ENCODE measurements at regions not wholly inside any gene's neighbourhood (a gene's known extent, or its start where the extent isn't known, plus 50 kb on each side); places are given as distances from the start of the nearest gene placed in this dataset.
A peak's percentile ranks its signal among the peaks of the same experiment; 100 is the strongest.

- DNase-seq (ENCODE audit: low read depth): peak; percentile 4
- no peak overlapping the region for H3K4me3 ChIP-seq (ENCODE audit: low read depth, low read length)
- peak; percentile 8 for TF ChIP-seq CTCF (IDR thresholded peaks at IDR 0.05; ENCODE audit: insufficient read depth, low read length)
Measured at GRCh38 chr6:119628691-119629594, 279.4 kb upstream of the MAN1A1 start.

GRCh38 chr6:119627908-119628669 is 278.5 kb upstream of the MAN1A1 start:
- peak; percentile 44 for DNase-seq (ENCODE audit: low read depth)
- TF ChIP-seq CTCF (IDR thresholded peaks at IDR 0.05; ENCODE audit: insufficient read depth, low read length): no peak
- H3K4me3 ChIP-seq (ENCODE audit: low read depth, low read length): no peak overlapping the region

GRCh38 chr6:119626884-119627619 is 277.5 kb upstream of the MAN1A1 start:
- peak; percentile 37 for DNase-seq (ENCODE audit: low read depth)
- TF ChIP-seq CTCF (IDR thresholded peaks at IDR 0.05; ENCODE audit: insufficient read depth, low read length): no peak
- H3K4me3 ChIP-seq (ENCODE audit: low read depth, low read length): no peak overlapping the region

GRCh38 chr6:119620846-119621555 is 271.4 kb upstream of the MAN1A1 start:
- peak; percentile 91 for DNase-seq (ENCODE audit: low read depth)
- no peak for TF ChIP-seq CTCF (IDR thresholded peaks at IDR 0.05; ENCODE audit: insufficient read depth, low read length)

GRCh38 chr6:119614138-119614537 is 264.6 kb upstream of the MAN1A1 start:
- no peak for DNase-seq (ENCODE audit: low read depth)
- no peak for TF ChIP-seq CTCF (IDR thresholded peaks at IDR 0.05; ENCODE audit: insufficient read depth, low read length)
- no peak overlapping the region for H3K4me3 ChIP-seq (ENCODE audit: low read depth, low read length)

More at GRCh38 chr6:119620846-119621555, 271.4 kb upstream of the MAN1A1 start:
- no peak overlapping the region for H3K4me3 ChIP-seq (ENCODE audit: low read depth, low read length)

GRCh38 chr6:119612911-119613381 is 263.4 kb upstream of the MAN1A1 start:
- DNase-seq (ENCODE audit: low read depth): peak; percentile 18
- H3K4me3 ChIP-seq (ENCODE audit: low read depth, low read length): no peak overlapping the region
- no peak for TF ChIP-seq CTCF (IDR thresholded peaks at IDR 0.05; ENCODE audit: insufficient read depth, low read length)

Measured in fibroblast of the aortic adventitia (primary cell).